Inflammatory macrophage treated with lipopolysaccharide for 1 hour (primary cell): ENCODE measurements at regions not wholly inside any gene's neighbourhood (a gene's known extent, or its start where the extent isn't known, plus 50 kb on each side); places are given as distances from the start of the nearest gene placed in this dataset.

Experiments used
- DNase-seq, 2 donors: peaks; one replicate each; pipeline ENCODE4 v3.0.0-alpha.2; 2020 to 2022

- peak; percentile 48 to 79 for DNase-seq
Measured at GRCh38 chr12:93106910-93107309, 177.8 kb upstream of the EEA1 start.

- no peak for DNase-seq
Measured at GRCh38 chr12:93107514-93108312, 178.6 kb upstream of the EEA1 start.

GRCh38 chr12:93108985-93109384, 179.9 kb upstream of the EEA1 start:
- no peak for DNase-seq

- peak; percentile 48 to 68 for DNase-seq
Measured at GRCh38 chr12:93109551-93110203, 180.6 kb upstream of the EEA1 start.

- no peak for DNase-seq
Measured at GRCh38 chr12:93111773-93112172, 182.7 kb upstream of the EEA1 start.

GRCh38 chr12:93113317-93114006, 184.4 kb upstream of the EEA1 start:
- DNase-seq = no peak

- no peak for DNase-seq
Measured at GRCh38 chr12:93115198-93115601, 186.1 kb upstream of the EEA1 start.

- no peak for DNase-seq
Measured at GRCh38 chr12:93115646-93116045, 186.6 kb upstream of the EEA1 start.

- DNase-seq = no peak
Measured at GRCh38 chr12:93116632-93117031, 187.5 kb upstream of the EEA1 start.

- no peak for DNase-seq
Measured at GRCh38 chr12:93121729-93122488, 192.8 kb upstream of the EEA1 start.

GRCh38 chr12:93122569-93123091, 193.5 kb upstream of the EEA1 start:
- no peak for DNase-seq

GRCh38 chr12:93125126-93125525, 196.0 kb upstream of the EEA1 start:
- no peak for DNase-seq

GRCh38 chr12:93126069-93126474, 197.0 kb upstream of the EEA1 start:
- DNase-seq = no peak

- DNase-seq = no peak
Measured at GRCh38 chr12:93127107-93127560, 198.0 kb upstream of the EEA1 start.

GRCh38 chr12:93127582-93128331, 198.7 kb upstream of the EEA1 start:
- peak in 1 of 2 donors; percentile 71 for DNase-seq

GRCh38 chr12:93128332-93128707, 199.2 kb upstream of the EEA1 start:
- no peak for DNase-seq

GRCh38 chr12:93130366-93131054, 201.4 kb upstream of the EEA1 start:
- DNase-seq = peak; percentile 50 to 52

- no peak for DNase-seq
Measured at GRCh38 chr12:93133361-93133760, 204.3 kb upstream of the EEA1 start.

GRCh38 chr12:93134175-93134890, 205.2 kb upstream of the EEA1 start:
- no peak for DNase-seq

GRCh38 chr12:93134893-93135285, 205.8 kb upstream of the EEA1 start:
- DNase-seq = peak; percentile 41 to 51
